Esophagus squamous epithelium (tissue), 4 donors: ENCODE measurements at regions not wholly inside any gene's neighbourhood (a gene's known extent, or its start where the extent isn't known, plus 50 kb on each side); places are given as distances from the start of the nearest gene placed in this dataset.

Experiments
- CTCF ChIP-seq, 6 experiments: fragments of 450-650 bp in 4 of 6; fragments of 200-600 bp in 2 of 6; sonication (generic) in 2 of 6; IDR thresholded peaks; one replicate each; pipeline ENCODE4 v1.5.1; 2016 to 2019; ENCODE audit warnings: antibody characterized with exemption in 6 of 6, mild to moderate bottlenecking in 4 of 6, moderate library complexity in 4 of 6
- POLR2A ChIP-seq, 4 donors: fragments of 450-650 bp; IDR thresholded peaks; one replicate each; pipeline ENCODE4 v1.6.1; 2017; ENCODE audit warnings: antibody characterized with exemption in 4 of 4, mild to moderate bottlenecking in 4 of 4, moderate library complexity in 3 of 4

GRCh38 chr17:6204203-6204722 lies 134.1 kb downstream of the WSCD1 start:
- TF ChIP-seq CTCF (IDR thresholded peaks at IDR 0.05) (no peak), POLR2A (IDR thresholded peaks at IDR 0.05) (no peak)
